Stimulated activated effector memory CD8-positive, alpha-beta T cell treated with anti-CD3 and anti-CD28 coated beads, Interleukin-12 subunit alpha, Interleukin-12 subunit beta, amount 100 ng/mL, for 72 hours (primary cell): ENCODE measurements at regions not wholly inside any gene's neighbourhood (a gene's known extent, or its start where the extent isn't known, plus 50 kb on each side); places are given as distances from the start of the nearest gene placed in this dataset.

ENCODE experiments used
- ATAC-seq: fragments of 150-1000 bp; cut with Tn5 transposase; 2 replicates; pipeline ENCODE4 v1.10.0; 2021
- DNase-seq, 2 donors: peaks; one replicate each; pipeline ENCODE4 v3.0.0; 2021 to 2022; ENCODE audit warnings: low spot score in 2 of 2
- H3K27ac Mint-ChIP-seq: one replicate; pipeline ENCODE4 v1.8.0; 2022; ENCODE audit warnings: mild to moderate bottlenecking, mixed read lengths
- H3K36me3 Mint-ChIP-seq: one replicate; pipeline ENCODE4 v1.8.0; 2022; ENCODE audit warnings: mild to moderate bottlenecking, mixed read lengths
- H3K4me1 Mint-ChIP-seq: one replicate; pipeline ENCODE4 v1.8.0; 2022; ENCODE audit warnings: mixed read lengths
- H3K4me3 Mint-ChIP-seq: one replicate; pipeline ENCODE4 v1.8.0; 2022; ENCODE audit warnings: mild to moderate bottlenecking, mixed read lengths
- H3K9me3 Mint-ChIP-seq: one replicate; pipeline ENCODE4 v1.8.0; 2022; ENCODE audit warnings: mixed read lengths

DNA sequence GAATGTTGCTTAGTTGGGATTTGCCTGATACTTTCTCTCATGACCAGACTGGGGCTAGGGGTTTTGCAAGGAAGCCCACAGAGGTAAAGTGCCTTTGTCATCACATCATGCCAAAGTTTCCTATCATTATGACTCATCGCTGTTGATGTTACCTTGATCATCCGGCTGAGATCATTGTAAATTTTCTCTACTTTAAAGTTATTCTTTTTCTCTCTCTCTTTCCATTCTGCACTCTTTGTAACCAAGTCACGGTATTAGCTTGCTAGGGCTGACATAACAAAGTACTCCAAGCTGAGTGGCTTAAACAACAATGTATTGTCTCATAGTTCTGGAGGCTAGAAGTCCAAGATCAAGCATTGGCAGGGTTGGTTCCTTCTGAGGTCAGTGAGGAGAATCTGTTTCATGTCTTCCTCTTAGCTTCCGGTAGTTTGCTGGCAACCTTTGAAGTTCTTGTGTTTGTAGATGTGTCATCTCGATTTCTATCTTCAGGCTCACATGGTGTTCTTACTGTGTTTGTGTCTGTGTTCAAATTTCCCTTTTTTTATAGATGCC is 113.0 kb downstream of the DTHD1 start:
- Mint-ChIP-seq H3K4me3 (peak overlapping the region; percentile 41), H3K36me3 (peaks cover 7% of the 10 kb centered on the region), H3K4me1 (peaks cover 22% of the 10 kb centered on the region), H3K27ac (peak overlapping the region; percentile 85), H3K9me3 (no peaks in the 10 kb centered on the region)
- ATAC-seq, result peak; percentile 96
- DNase-seq, result peak; percentile 21 to 69

DNA sequence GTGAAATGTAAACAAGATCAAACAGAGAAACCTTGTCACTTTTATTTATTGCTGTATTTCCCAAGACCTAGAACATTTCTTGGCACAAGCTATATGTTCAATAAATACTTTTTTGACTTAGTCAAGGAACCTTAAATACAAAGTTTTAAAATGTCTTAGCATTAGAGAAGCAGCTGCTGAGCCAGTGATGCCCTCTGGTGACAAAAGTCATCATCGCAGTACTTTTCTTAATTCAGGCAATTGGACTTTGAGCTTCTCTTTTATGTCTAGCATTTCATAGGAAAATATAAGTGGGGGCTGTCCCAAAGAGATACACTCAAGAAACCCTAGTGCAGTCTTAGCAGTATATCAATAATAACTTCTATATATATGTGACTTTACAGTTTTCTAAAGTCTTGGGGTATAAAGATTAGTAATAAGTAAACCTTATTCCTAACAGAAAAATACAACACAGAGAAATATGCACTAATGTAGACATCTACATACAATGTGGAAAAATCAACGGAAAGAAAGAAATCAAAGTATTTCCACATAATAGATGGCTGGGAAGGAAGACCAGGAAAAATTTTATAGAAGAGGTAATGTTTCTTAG is 118.4 kb downstream of the DTHD1 start:
- Mint-ChIP-seq H3K36me3 (no peaks in the 10 kb centered on the region), H3K9me3 (no peaks in the 10 kb centered on the region), H3K4me1 (peaks cover 6% of the 10 kb centered on the region), H3K4me3 (no peak overlapping the region), H3K27ac (no peak overlapping the region)
- ATAC-seq (peak; percentile 50), DNase-seq (peak in 1 of 2 donors; percentile 60)

DNA sequence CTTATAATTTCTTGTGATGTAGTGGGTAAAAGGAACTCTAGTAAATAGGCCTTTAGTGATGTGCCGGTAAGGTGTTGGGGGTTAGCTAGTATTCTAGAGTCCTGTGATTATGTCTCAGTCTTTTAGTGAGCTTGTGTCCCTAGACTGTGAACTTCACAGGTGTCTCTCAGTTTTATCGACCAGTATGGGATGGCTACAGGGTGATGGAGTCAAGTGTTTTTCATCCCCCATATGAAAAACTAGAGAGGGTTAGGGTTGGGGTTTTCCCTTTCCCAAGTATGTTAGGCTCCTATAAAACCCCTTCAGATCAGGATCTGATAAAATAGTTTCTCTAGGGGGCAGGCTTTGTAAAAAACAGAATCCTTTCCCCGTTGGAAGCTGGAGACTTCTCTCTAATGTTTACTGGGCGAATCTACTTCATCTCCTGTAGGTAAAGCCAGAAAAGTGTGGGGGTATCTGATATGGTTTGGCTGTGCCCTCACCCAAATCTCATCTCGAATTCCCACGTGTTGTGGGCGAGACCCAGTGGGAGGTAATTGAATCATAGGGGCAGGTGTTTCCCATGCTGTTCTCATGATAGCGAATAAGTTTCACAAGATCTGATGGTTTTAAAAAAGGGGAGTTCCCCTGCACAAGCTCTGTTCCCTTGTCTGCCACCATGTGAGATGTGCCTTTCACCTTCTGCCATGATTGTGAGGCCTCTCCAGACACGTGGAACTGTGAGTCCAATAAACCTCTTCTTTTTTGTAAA is 120.8 kb downstream of the DTHD1 start:
- DNase-seq (no peak), ATAC-seq (no peak)
- no peak overlapping the region for H3K27ac Mint-ChIP-seq
- H3K4me3 Mint-ChIP-seq, result no peak overlapping the region
- no peaks in the 10 kb centered on the region for H3K4me1 Mint-ChIP-seq
- no peaks in the 10 kb centered on the region for H3K9me3 Mint-ChIP-seq
- no peaks in the 10 kb centered on the region for H3K36me3 Mint-ChIP-seq

DNA sequence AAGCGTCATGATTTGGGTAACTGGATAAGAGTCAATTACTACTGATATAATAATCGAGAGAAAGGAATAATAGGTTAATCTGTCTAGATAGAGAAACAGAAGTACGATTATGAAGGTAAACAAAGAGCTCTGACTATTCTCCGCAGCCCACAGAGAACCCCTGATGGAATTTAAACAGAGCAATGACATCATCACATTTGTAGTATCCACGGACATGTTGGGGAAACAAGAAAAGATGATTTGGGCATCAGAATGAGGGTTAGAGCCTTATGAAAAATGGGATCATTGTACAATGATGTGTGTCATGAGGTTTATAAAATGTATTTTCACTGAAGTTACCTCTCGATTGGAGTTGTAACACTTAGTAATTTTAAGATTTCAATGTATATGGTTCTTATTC is 129.9 kb downstream of the DTHD1 start:
- no peak overlapping the region for H3K27ac Mint-ChIP-seq
- ATAC-seq, result no peak
- H3K36me3 Mint-ChIP-seq, result no peaks in the 10 kb centered on the region
- DNase-seq, result no peak
- no peak overlapping the region for H3K4me3 Mint-ChIP-seq
- no peaks in the 10 kb centered on the region for H3K9me3 Mint-ChIP-seq
- no peaks in the 10 kb centered on the region for H3K4me1 Mint-ChIP-seq

DNA sequence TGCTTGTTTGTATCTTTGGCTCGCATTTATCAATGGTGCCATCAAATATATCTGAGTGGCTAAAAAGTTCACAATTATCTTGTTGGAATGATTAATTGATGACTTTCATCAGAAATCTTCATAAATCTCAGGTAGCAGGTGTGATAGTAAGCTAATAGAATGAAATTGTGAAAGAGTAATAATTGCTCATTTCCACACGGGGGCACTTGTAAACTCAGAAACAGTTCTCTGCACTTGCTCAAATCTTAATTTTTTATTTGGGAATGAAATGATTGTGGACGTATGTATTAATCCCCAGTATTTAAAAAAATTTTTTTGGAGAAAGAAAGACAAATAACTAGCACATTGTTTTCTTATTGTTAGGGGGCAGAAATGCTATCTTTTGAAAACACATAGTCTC is 132.8 kb downstream of the DTHD1 start:
- Mint-ChIP-seq H3K9me3 (no peaks in the 10 kb centered on the region), H3K36me3 (no peaks in the 10 kb centered on the region), H3K4me1 (no peaks in the 10 kb centered on the region), H3K27ac (no peak overlapping the region), H3K4me3 (no peak overlapping the region)
- ATAC-seq (no peak), DNase-seq (no peak)

DNA sequence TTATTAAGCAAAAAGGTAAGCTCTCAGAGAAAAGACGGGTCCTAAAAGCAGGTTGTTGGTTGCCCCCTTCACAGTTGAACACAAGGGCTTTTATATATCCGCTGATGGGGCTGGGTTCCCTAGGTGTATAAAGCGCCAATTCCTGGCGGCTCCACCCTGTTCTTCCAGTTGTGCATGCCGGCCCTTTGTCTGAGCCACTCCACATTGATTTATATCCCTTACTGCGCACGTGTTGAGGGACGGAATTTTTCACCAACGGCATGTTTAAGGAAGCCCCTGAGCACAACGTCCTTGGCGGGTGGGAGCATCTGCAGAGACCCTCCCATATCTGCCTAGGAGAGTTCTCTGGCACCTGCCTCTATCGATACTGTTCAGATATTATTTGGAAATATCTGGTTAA is 135.7 kb downstream of the DTHD1 start:
- Mint-ChIP-seq H3K36me3 (no peaks in the 10 kb centered on the region), H3K4me1 (no peaks in the 10 kb centered on the region), H3K27ac (no peak overlapping the region), H3K4me3 (no peak overlapping the region), H3K9me3 (no peaks in the 10 kb centered on the region)
- DNase-seq (no peak), ATAC-seq (no peak)

DNA sequence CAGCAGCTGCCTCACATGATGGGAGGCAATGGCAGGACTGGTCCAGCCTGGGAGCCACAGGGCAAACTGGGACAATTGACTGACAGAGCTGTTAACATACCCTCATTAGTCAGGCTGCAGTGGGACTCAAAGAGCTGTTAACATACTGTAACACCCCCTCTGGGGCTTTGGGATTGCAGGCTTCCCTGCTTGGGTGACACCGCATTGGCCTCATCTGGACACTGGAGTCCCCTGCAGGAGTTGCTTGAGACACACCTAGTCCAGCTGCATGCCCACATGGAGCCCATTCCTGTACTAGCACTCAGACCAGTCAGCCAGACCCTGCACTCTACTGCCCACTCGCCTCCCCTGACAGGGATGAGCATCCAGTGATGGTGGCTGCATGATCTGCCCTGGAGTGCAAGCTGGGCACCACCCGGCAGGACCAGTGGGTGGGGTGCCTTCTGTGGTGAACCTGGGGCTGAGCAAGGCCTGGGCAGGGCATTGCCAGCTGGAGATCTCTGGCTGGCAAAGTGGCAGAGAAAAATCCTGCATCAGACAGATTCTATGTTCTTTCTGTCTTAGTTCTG is 138.8 kb downstream of the DTHD1 start:
- no peaks in the 10 kb centered on the region for H3K36me3 Mint-ChIP-seq
- H3K27ac Mint-ChIP-seq, result no peak overlapping the region
- no peaks in the 10 kb centered on the region for H3K4me1 Mint-ChIP-seq
- no peak overlapping the region for H3K4me3 Mint-ChIP-seq
- DNase-seq (no peak), ATAC-seq (peak; percentile 31)
- H3K9me3 Mint-ChIP-seq, result no peaks in the 10 kb centered on the region

DNA sequence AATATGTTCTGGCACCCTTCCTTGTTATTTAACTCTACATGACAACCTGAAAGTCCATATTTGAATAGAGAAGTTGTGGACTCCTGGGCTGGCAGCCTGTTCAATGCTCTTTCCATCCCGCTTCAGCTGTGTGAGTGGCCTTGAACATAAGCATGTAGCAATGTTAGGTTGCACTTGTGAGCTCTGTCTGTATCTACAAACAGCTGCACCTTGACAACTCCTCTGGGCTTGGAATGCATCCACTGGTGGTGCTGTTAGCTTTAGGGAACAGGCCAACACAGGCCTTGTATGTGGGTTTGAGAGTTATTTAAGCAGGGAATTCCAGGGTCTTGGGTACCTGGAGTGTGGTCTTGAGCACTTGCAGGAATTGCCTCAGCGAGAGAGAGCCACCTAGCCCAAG is 141.2 kb downstream of the DTHD1 start:
- DNase-seq (no peak), ATAC-seq (peak; percentile 19)
- no peak overlapping the region for H3K4me3 Mint-ChIP-seq
- no peak overlapping the region for H3K27ac Mint-ChIP-seq
- no peaks in the 10 kb centered on the region for H3K4me1 Mint-ChIP-seq
- no peaks in the 10 kb centered on the region for H3K9me3 Mint-ChIP-seq
- H3K36me3 Mint-ChIP-seq, result no peaks in the 10 kb centered on the region

DNA sequence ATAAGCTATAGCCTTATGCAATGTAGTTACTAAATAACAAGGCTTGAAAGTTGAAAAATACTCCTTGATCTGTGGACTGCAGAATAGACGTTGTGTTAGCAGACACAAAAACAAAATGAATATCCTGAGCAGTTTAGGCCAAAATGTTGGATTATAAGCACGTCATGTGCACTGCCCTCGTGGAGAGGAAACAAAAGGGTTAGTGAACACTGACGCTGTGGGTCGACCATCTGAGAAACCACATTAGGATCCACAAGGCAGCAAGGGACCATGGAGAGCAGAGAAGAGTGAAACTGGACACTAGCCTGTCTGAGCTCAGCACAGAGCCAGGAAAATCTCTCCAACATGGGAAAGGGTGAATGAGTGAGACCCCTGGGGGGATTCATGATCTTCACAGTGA is 145.3 kb downstream of the DTHD1 start:
- Mint-ChIP-seq H3K4me1 (no peaks in the 10 kb centered on the region), H3K4me3 (no peak overlapping the region), H3K27ac (no peak overlapping the region), H3K9me3 (no peaks in the 10 kb centered on the region), H3K36me3 (no peaks in the 10 kb centered on the region)
- no peak for DNase-seq
- ATAC-seq, result no peak

DNA sequence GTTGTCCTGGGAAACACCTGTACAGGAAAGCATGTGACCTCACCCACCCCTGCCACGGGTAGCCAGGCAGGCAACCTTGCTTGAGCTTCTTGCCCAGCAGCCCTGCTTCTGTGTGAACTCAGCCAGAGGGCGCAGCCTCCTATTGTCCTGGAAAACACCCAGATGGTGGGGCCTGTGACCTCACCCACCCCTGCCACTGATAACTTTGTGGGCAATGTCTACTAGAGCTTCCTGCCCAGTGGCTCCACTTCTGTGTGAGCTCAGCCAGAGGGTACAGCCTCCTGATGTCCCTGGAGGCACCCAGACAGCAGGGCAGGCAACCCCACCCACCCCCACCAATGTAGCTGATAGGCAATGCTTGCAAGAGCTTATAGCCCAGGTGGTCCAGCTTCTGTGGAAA is 146.3 kb downstream of the DTHD1 start:
- Mint-ChIP-seq H3K4me3 (no peak overlapping the region), H3K9me3 (no peaks in the 10 kb centered on the region), H3K36me3 (no peaks in the 10 kb centered on the region), H3K27ac (no peak overlapping the region), H3K4me1 (no peaks in the 10 kb centered on the region)
- ATAC-seq, result no peak
- DNase-seq, result no peak

DNA sequence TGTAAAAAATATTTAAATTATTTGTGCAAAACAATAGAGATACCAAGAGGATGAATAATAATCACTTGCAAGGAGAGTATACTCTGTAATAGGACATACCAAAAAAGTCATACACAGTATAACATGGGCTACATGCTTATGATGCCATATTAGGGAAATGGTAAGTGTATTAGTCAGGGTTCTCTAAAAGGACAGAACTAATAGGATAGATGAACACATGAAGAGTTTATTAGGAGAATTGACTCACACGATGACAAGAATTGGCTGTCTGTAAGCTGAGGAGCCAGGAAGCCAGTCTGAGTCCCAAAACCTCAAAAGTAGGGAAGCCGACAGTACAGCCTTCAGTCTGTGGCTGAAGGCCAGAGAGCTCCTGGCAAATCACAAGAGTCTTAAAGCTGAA is 151.2 kb downstream of the DTHD1 start:
- H3K9me3 Mint-ChIP-seq, result peaks cover 6% of the 10 kb centered on the region
- no peaks in the 10 kb centered on the region for H3K36me3 Mint-ChIP-seq
- no peak overlapping the region for H3K27ac Mint-ChIP-seq
- no peak for ATAC-seq
- DNase-seq, result no peak
- H3K4me1 Mint-ChIP-seq, result no peaks in the 10 kb centered on the region
- H3K4me3 Mint-ChIP-seq, result no peak overlapping the region

DNA sequence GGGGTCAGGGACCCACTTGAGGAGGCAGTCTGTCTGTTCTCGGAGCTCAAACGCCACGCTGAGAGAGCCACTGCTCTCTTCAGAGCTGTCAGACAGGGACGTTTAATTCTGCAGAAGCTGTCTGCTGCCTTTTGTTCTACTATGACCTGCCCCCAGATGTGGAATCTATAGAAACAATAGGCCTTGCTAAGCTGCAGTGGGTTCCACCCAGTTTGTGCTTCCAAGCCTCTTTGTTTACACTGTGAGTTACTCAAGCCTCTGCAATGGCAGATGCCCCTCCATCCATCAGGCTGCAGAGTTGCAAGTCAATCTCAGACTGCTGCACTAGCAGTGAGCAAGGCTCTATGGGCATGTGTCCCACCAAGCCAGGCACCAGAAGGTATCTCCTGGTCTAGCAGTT is 158.1 kb downstream of the DTHD1 start:
- H3K9me3 Mint-ChIP-seq, result peaks cover 13% of the 10 kb centered on the region
- H3K36me3 Mint-ChIP-seq, result no peaks in the 10 kb centered on the region
- no peak for DNase-seq
- H3K4me3 Mint-ChIP-seq, result no peak overlapping the region
- no peak for ATAC-seq
- H3K4me1 Mint-ChIP-seq, result no peaks in the 10 kb centered on the region
- no peak overlapping the region for H3K27ac Mint-ChIP-seq

DNA sequence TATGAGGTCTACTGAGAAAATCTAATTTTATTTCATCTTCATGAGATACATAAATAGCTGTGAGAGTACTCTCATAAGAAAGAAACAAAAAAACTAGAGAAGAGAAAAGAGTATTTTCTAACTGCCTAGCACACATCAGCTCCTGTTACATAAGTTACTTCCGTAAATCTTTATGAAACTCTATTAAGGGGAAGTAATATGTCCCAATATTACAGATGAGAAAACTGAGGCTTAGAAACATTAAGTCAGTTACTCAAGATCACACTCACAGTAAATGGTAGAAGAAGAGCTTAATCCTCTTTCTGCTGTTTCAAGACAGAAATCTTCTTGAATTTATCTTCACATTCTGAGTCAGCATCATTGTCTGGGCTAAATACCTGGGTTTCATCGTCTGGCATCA is 164.1 kb downstream of the DTHD1 start:
- ATAC-seq, result no peak
- DNase-seq, result no peak
- Mint-ChIP-seq H3K9me3 (no peaks in the 10 kb centered on the region), H3K4me3 (no peak overlapping the region), H3K27ac (no peak overlapping the region), H3K4me1 (no peaks in the 10 kb centered on the region), H3K36me3 (no peaks in the 10 kb centered on the region)

DNA sequence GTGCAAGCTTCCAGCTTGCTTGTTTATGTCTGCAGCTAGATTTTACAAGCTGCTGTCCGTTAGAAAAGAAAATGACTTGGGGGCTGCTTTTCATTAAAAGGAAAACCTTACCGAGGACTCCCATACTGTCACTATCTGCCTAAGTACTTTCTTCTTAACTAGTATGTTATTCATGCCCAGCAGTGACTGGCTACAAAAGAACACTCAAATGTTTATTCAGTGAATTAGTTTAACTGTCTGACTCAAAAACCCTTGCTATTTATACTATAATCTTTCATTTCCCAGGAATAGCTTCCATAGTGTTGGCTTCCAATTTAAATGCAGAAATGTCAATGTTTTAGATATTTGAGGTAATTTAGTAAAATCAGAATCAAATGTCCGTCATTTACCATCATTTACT is 164.9 kb downstream of the DTHD1 start:
- Mint-ChIP-seq H3K27ac (no peak overlapping the region), H3K4me1 (no peaks in the 10 kb centered on the region), H3K36me3 (no peaks in the 10 kb centered on the region), H3K9me3 (no peaks in the 10 kb centered on the region), H3K4me3 (no peak overlapping the region)
- no peak for DNase-seq
- ATAC-seq, result no peak

DNA sequence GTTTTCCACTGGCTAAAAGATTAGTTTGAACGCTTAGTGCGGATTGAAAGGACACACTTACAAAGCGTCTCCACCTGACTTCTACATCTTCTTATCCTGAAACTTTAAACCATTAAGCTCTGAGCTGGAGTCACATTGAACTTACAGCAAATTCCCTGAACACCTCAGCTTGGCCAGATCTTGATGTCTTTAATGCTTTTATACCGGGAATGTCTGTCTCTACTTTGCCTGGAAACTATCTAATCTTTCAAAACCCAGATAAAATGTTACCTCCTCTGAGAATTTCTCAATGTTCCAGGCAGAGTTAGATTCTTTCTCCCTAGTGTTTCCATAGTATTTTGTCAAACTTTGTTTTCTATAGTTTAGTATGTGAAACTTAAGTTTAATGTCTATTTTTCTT is 179.9 kb downstream of the DTHD1 start:
- no peaks in the 10 kb centered on the region for H3K4me1 Mint-ChIP-seq
- no peaks in the 10 kb centered on the region for H3K36me3 Mint-ChIP-seq
- ATAC-seq (no peak), DNase-seq (no peak)
- H3K4me3 Mint-ChIP-seq, result no peak overlapping the region
- no peaks in the 10 kb centered on the region for H3K9me3 Mint-ChIP-seq
- H3K27ac Mint-ChIP-seq, result no peak overlapping the region

DNA sequence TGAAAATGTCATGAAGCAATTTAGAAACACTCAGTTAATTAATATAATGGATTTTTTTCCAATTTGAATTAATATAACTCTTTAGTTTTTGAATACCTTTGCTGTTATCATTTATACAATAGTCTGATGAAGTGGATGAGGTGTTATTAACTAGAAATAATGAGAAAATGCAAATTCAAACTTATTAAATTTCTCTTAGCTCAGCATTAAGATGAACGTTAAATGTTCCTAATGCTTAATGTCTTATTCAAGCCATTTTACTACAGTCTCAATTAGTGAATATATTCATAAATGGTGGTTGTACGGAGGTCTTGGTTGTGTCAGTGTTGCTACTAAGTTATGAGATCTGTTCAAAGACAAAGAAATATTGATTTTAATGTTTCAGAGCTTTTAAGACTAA is 186.3 kb downstream of the DTHD1 start:
- Mint-ChIP-seq H3K4me3 (no peak overlapping the region), H3K4me1 (no peaks in the 10 kb centered on the region), H3K9me3 (no peaks in the 10 kb centered on the region), H3K36me3 (no peaks in the 10 kb centered on the region), H3K27ac (no peak overlapping the region)
- DNase-seq (no peak), ATAC-seq (no peak)
